Duodenal mucosa (tissue), 2 donors: ENCODE measurements at regions not wholly inside any gene's neighbourhood (a gene's known extent, or its start where the extent isn't known, plus 50 kb on each side); places are given as distances from the start of the nearest gene placed in this dataset.

Experiments
- H3K27ac ChIP-seq: one replicate; pipeline ENCODE4 v1.7.0; 2013; ENCODE audit warnings: low read depth, low read length
- H3K27me3 ChIP-seq, 2 donors: one replicate each; pipeline ENCODE4 v1.7.0; 2013; ENCODE audit warnings: low read length in 2 of 2, control low read depth in 1 of 2; ENCODE audit not compliant: insufficient read depth in 2 of 2, control insufficient read depth in 1 of 2
- H3K36me3 ChIP-seq, 2 donors: one replicate each; pipeline ENCODE4 v1.7.0; 2013; ENCODE audit warnings: low read length in 2 of 2, control low read depth in 1 of 2; ENCODE audit not compliant: insufficient read depth in 2 of 2, control insufficient read depth in 1 of 2
- H3K4me1 ChIP-seq, 2 donors: one replicate each; pipeline ENCODE4 v1.7.0; 2013; ENCODE audit warnings: low read length in 2 of 2, control low read depth in 1 of 2; ENCODE audit not compliant: insufficient read depth in 2 of 2, control insufficient read depth in 1 of 2
- H3K4me3 ChIP-seq, 2 donors: one replicate each; pipeline ENCODE4 v1.7.0; 2013; ENCODE audit warnings: low read length in 2 of 2, low read depth in 1 of 2
- H3K9ac ChIP-seq, 2 donors: one replicate each; pipeline ENCODE4 v1.7.0; 2013; ENCODE audit warnings: low read length in 2 of 2, low read depth in 1 of 2
- H3K9me3 ChIP-seq, 2 donors: one replicate each; pipeline ENCODE4 v1.7.0; 2013; ENCODE audit warnings: low read length in 2 of 2, control low read depth in 1 of 2; ENCODE audit not compliant: control insufficient read depth in 1 of 2

DNA sequence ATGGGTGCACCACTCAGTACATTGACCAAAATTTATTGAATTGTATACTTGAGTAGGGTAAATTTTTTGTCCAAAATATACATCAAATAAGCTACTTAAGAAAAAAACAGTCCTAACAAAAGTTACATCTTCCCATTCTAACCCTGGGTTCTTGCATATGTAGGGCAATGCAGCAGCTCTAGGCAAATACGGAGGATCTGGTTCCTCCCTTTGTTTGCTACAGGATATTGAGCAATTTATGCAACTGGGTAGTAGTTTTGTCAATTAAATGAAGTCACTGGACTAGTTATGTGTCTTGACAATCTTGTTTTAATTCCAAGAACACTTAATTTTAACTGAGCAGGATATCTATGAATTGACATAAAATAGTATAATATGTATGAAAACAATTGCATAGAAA lies 1507.2 kb upstream of the PIK3C3 start:
- no peaks in the 10 kb centered on the region for H3K36me3 ChIP-seq
- no peak overlapping the region for H3K27ac ChIP-seq
- no peak overlapping the region for H3K9ac ChIP-seq
- H3K9me3 ChIP-seq: peaks cover 0 to 12% of the 10 kb centered on the region in 2 donors
- no peak overlapping the region for H3K4me3 ChIP-seq
- H3K27me3 ChIP-seq: no peaks in the 10 kb centered on the region
- no peaks in the 10 kb centered on the region for H3K4me1 ChIP-seq

DNA sequence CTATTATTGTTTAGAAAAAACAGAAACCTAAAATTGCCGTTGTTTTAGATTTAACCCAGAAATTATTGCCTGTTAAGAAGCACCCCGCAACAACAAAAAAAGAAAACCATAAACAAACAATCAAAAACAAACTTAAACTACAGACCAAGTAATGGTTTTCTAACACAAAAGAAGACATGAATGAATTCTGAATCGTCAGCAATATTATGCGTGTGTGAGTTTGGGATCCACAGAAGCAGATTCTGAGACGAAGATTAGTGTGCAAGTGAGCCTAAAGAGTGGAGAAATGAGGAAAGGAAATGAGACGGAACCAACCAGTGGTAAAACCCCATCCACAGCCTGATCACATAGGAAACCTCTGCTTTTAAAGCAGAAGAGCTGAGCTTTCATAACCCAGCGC lies 1514.9 kb upstream of the PIK3C3 start:
- H3K9me3 ChIP-seq: peaks cover 0 to 4% of the 10 kb centered on the region in 2 donors
- H3K9ac ChIP-seq: no peak overlapping the region
- H3K4me3 ChIP-seq: no peak overlapping the region
- no peaks in the 10 kb centered on the region for H3K27me3 ChIP-seq
- no peak overlapping the region for H3K27ac ChIP-seq
- no peaks in the 10 kb centered on the region for H3K4me1 ChIP-seq
- H3K36me3 ChIP-seq: no peaks in the 10 kb centered on the region

DNA sequence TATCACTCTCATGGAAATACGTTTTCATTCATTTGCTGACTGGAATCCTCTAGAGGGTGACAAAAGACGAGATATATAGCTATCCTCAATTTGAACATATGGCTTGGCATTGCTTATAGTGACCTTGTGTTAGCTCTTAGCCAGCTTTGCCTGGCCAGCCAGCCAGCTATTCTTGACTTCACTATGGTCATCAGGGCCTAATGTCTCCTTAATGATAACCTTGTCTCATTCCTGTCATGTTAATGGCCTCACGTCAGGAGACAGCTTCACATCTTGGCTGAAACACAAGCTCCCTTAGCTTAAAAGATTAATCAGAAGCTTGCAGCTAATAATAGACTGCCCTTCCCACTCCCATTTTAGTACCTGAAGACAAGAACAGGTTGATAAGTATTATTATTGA lies 1517.5 kb upstream of the PIK3C3 start:
- H3K4me3 ChIP-seq: no peak overlapping the region
- H3K36me3 ChIP-seq: no peaks in the 10 kb centered on the region
- no peaks in the 10 kb centered on the region for H3K9me3 ChIP-seq
- H3K4me1 ChIP-seq: no peaks in the 10 kb centered on the region
- no peak overlapping the region for H3K27ac ChIP-seq
- H3K27me3 ChIP-seq: no peaks in the 10 kb centered on the region
- H3K9ac ChIP-seq: no peak overlapping the region

DNA sequence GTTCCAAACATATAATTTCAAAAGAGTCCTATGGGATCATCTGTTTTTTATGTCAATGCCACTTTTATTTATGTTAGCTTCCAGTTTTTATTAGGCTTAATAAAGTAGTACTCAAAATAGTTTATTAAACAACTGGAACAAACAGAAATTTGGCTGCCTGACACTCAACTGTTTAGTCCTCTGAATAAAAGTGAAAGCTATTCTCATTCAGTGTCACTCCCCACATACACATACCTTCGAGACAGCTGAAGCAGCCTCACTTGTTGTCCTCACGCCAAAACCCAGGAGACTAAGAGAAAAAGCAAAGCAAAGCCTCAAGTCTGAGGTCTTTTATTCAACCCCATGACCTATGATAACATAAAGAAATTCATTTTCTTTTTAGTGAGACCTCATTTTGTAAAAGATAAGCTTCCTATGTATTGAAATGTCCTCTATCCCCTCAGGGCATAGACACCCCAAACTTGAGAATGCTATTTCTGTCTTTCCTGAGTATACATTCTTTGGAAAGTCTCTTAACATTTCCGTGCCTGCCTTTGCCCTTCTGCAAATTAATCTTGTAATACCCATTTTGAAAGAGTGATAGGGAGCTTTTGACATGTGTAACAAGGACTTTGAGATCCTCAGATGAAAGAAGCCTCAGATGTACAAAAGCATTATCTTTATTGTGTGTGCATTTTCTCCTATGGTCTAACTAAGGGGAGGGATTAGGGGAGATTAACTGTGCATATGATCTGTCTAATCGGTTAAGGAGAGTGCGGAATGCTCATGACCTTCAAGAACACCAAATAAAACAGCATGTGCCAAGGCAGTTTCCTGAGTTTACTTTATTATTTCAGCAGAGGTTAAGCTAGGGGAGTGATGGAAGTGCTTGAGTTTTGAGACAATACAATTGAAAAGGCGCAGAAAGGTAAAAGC lies 1523.7 kb upstream of the PIK3C3 start:
- Histone ChIP-seq H3K27ac (no peak overlapping the region), H3K4me1 (no peaks in the 10 kb centered on the region), H3K36me3 (no peaks in the 10 kb centered on the region), H3K9ac (no peak overlapping the region), H3K9me3 (no peaks in the 10 kb centered on the region), H3K27me3 (no peaks in the 10 kb centered on the region), H3K4me3 (no peak overlapping the region)

DNA sequence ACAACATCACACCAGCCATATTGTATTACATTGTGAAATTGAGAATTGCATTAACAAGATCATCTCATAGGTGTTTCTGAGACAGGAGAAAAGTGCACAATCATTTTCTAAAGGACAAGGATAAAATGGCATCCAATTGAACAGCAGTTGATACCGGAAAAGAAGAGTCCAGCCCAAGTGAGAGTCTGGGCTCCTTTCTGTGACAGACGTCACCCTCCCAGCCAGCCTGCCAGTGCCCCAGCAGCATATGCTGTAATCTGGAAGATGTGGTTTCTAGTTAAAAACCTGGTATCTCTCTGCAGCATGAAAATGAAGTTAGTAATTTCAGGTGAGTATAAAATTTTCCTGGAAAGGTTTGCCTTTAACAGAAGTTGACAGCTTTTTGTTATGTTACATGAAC lies 1531.7 kb upstream of the PIK3C3 start:
- H3K36me3 ChIP-seq: no peaks in the 10 kb centered on the region
- H3K27me3 ChIP-seq: no peaks in the 10 kb centered on the region
- H3K4me3 ChIP-seq: no peak overlapping the region
- H3K9ac ChIP-seq: no peak overlapping the region
- no peak overlapping the region for H3K27ac ChIP-seq
- H3K4me1 ChIP-seq: no peaks in the 10 kb centered on the region
- H3K9me3 ChIP-seq: no peaks in the 10 kb centered on the region

DNA sequence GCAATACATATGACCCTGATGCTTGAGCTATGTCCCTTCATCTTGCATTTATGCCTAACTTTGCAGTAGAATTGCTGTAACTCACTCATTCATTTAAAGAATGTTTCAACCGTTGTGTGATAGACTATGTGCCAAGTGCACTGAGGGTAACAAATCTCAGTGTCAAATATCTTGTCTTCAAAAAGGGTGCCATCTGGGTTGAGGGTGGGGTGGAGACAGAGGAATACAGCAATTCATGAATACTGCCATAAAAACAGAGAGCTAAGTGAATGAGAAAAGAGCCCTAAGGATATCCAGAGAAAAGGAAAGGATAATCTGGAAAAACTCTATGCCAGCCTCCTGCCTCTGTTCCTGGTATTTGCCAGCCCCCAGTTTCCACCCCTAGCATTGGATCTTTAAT lies 1534.4 kb upstream of the PIK3C3 start:
- Histone ChIP-seq H3K36me3 (no peaks in the 10 kb centered on the region), H3K9me3 (peaks cover 0 to 2% of the 10 kb centered on the region in 2 donors), H3K27me3 (no peaks in the 10 kb centered on the region), H3K4me3 (no peak overlapping the region), H3K9ac (no peak overlapping the region), H3K27ac (no peak overlapping the region), H3K4me1 (no peaks in the 10 kb centered on the region)

DNA sequence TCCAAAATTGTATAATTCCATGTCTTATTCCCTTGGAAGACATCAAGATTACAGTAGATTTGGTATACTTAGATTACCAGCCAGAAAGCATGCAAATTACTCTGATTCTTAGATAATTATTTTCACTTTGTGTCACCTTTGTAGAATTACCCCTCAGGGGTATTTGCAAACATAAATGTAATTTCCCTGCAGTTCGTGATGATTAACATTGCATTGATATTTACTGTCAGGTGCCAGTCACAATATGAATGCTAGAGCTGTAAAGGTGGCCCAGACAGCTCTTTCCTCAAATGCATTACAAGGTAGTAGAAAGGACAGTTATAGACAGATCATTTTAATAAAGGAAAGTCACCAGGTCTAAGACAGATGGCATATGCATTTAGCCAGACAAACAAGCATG lies 1537.5 kb upstream of the PIK3C3 start:
- H3K4me1 ChIP-seq: no peaks in the 10 kb centered on the region
- peaks cover 0 to 2% of the 10 kb centered on the region in 2 donors for H3K9me3 ChIP-seq
- no peak overlapping the region for H3K27ac ChIP-seq
- H3K4me3 ChIP-seq: no peak overlapping the region
- H3K27me3 ChIP-seq: no peaks in the 10 kb centered on the region
- no peak overlapping the region for H3K9ac ChIP-seq
- H3K36me3 ChIP-seq: no peaks in the 10 kb centered on the region

DNA sequence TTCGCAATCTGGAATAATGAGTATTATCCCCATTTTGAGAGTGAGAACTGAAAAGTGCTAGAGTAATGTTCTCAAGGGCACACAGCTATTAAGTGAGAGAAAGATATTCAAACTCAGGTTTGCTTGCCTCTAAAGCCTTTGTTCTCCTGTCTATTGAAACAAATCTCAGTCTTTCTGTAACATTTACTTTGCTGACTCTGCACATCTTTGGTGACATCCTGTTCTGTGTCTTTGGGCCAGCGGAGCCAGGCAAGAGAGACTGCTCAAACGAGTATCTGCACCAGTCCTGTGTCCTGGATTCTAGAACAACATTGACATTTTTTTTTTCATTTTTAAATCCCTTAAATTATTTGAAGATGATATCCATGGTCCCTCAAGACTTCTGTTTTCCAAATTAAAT lies 1539.2 kb upstream of the PIK3C3 start:
- Histone ChIP-seq H3K27me3 (no peaks in the 10 kb centered on the region), H3K9me3 (peaks cover 0 to 2% of the 10 kb centered on the region in 2 donors), H3K36me3 (no peaks in the 10 kb centered on the region), H3K4me3 (no peak overlapping the region), H3K9ac (no peak overlapping the region), H3K27ac (no peak overlapping the region), H3K4me1 (no peaks in the 10 kb centered on the region)

DNA sequence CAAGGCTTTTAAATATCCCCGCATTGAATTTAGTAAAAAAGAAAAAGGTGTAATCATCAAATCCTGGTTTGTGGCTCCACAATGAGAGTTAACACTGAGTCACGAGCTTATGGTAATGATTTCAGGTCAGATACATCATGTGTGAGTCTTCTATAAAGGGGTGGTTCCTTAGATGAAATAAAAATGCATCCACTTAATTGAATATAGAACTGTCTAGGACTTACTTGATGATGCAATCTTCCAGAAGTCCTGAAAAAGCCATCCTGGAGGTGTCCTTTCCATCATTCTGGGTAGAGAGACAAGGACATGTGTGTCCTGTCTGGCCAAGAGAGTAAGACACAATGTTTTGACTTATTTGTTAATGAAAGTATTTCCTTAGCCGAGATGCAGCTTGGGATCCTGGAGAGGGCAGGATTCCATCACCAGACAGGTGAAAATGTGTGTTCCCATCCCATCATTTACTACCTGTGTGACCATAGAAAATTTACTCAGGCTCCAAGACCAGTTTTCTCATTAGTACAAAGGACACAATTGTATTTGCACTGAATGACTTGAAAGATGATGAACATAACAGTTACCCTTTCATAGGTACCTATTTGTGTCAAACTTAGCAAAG lies 1539.8 kb upstream of the PIK3C3 start:
- Histone ChIP-seq H3K27ac (no peak overlapping the region), H3K4me3 (no peak overlapping the region), H3K36me3 (no peaks in the 10 kb centered on the region)

DNA sequence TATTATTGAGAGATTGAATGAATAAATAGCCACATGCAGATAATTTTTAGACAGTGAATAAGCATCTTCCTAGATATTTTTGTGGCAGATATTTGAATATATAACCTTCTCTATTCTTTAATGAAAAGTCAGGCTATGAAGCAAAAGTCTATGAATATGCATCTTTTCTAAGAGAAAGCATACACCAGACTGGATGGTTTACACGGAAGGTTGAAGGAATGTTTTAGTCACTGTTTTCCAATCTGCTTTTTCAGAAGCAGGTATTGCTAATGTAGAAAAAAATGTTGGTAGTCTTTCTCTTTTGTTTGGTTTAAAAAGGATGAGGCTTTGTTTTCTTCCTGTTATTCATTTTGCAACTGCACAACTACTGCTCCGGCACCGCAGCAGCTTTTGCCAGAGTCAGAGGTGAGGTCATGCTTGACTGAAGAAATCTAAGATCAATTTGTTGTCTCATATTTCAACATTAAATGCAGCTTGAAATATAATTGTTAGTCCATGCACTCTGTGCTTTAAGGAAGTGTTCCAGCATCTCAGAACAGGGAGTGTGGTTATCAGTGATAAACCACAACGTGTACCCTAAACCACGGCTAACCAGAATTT lies 1540.8 kb upstream of the PIK3C3 start:
- Histone ChIP-seq H3K9ac (no peak overlapping the region), H3K27ac (no peak overlapping the region), H3K36me3 (no peaks in the 10 kb centered on the region), H3K4me3 (no peak overlapping the region), H3K9me3 (peaks cover 0 to 2% of the 10 kb centered on the region in 2 donors), H3K27me3 (no peaks in the 10 kb centered on the region), H3K4me1 (no peaks in the 10 kb centered on the region)

More for the DNA sequence above, 1539.8 kb upstream of the PIK3C3 start:
- no peaks in the 10 kb centered on the region for H3K4me1 ChIP-seq
- H3K27me3 ChIP-seq: no peaks in the 10 kb centered on the region
- H3K9me3 ChIP-seq: peaks cover 0 to 2% of the 10 kb centered on the region in 2 donors
- no peak overlapping the region for H3K9ac ChIP-seq
